Endometrial microvascular endothelial cells (primary cell): ENCODE measurements at regions not wholly inside any gene's neighbourhood (a gene's known extent, or its start where the extent isn't known, plus 50 kb on each side); places are given as distances from the start of the nearest gene placed in this dataset.
"Not testable (repeated sequence)": the region's sequence is repeated elsewhere in the genome, so short reads cannot be mapped to it uniquely, and the experiment has no call there.

Experiments
- in situ Hi-C: cut with HindIII; loops from 2 replicates; pipeline ENCODE4 v1.10.0; 2017; ENCODE audit warnings: low sequenced_read_pairs, low pct_unique_long_range_greater_than_20kb; ENCODE audit errors: inconsistent ontology term

GRCh38 chr1:98121646-98122045 is 200.8 kb upstream of the DPYD start:
- in situ Hi-C loops, result no loop called here

- in situ Hi-C loops, result no loop called here
Observed at GRCh38 chr1:98119796-98120195, 199.0 kb upstream of the DPYD start.

- in situ Hi-C loops, result no loop called here
Observed at GRCh38 chr1:98113811-98114210, 193.0 kb upstream of the DPYD start.

GRCh38 chr1:98112626-98113025 is 191.8 kb upstream of the DPYD start:
- in situ Hi-C loops, result no loop called here

- in situ Hi-C loops, result no loop called here
Observed at GRCh38 chr1:98110674-98111073, 189.8 kb upstream of the DPYD start.

GRCh38 chr1:98108378-98108777 is 187.5 kb upstream of the DPYD start:
- in situ Hi-C loops, result not testable (repeated sequence)

GRCh38 chr1:98107256-98107655 is 186.4 kb upstream of the DPYD start:
- in situ Hi-C loops, result no loop called here

- in situ Hi-C loops, result no loop called here
Observed at GRCh38 chr1:98104289-98104688, 183.5 kb upstream of the DPYD start.

GRCh38 chr1:98103617-98104285 is 182.9 kb upstream of the DPYD start:
- in situ Hi-C loops, result no loop called here

GRCh38 chr1:98102345-98103030 is 181.7 kb upstream of the DPYD start:
- in situ Hi-C loops, result no loop called here

- in situ Hi-C loops, result no loop called here
Observed at GRCh38 chr1:98101364-98101763, 180.5 kb upstream of the DPYD start.

- in situ Hi-C loops, result no loop called here
Observed at GRCh38 chr1:98099501-98099900, 178.7 kb upstream of the DPYD start.

- in situ Hi-C loops, result no loop called here
Observed at GRCh38 chr1:98098473-98098872, 177.6 kb upstream of the DPYD start.

GRCh38 chr1:98090351-98090750 is 169.5 kb upstream of the DPYD start:
- in situ Hi-C loops, result no loop called here

GRCh38 chr1:98088381-98088780 is 167.5 kb upstream of the DPYD start:
- in situ Hi-C loops, result no loop called here

- in situ Hi-C loops, result no loop called here
Observed at GRCh38 chr1:98086796-98087441, 166.1 kb upstream of the DPYD start.

GRCh38 chr1:98086156-98086555 is 165.3 kb upstream of the DPYD start:
- in situ Hi-C loops, result no loop called here

GRCh38 chr1:98084188-98084587 is 163.4 kb upstream of the DPYD start:
- in situ Hi-C loops, result no loop called here

GRCh38 chr1:98081944-98082343 is 161.1 kb upstream of the DPYD start:
- in situ Hi-C loops, result no loop called here

GRCh38 chr1:98078596-98078995 is 157.8 kb upstream of the DPYD start:
- in situ Hi-C loops, result no loop called here
